Skeletal muscle cell (primary cell): ENCODE measurements at regions not wholly inside any gene's neighbourhood (a gene's known extent, or its start where the extent isn't known, plus 50 kb on each side); places are given as distances from the start of the nearest gene placed in this dataset.

Experiments used
- DNase-seq: peaks from one replicate; pipeline ENCODE4 v3.0.0-alpha.2; 2010; ENCODE audit warnings: low read depth
- H3K4me3 ChIP-seq: 2 replicates; pipeline ENCODE4 v1.5.1; 2011; ENCODE audit warnings: low read depth, mild to moderate bottlenecking, control low read depth, low read length, moderate library complexity

DNA sequence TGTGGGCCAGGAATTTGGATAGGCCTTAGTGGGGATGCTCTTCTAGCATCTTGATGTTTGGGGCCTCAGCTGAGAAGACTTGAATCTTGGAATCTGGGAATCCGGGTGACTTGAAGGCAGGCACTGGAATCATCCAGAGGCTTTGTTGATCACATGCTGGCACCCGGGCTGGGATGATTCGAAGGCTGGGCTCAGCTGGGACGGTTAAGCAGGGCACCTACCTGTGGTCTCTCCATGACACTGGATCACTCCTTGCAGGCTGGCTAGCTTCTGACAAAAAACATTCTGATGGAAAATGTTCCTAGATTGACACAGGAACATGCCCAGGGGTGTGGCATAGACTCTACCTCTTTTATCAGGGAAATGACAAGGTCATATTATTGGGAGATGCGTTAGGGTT, 149.1 kb downstream of the TENT4A start:
- no peak for DNase-seq
- H3K4me3 ChIP-seq: no peak overlapping the region

DNA sequence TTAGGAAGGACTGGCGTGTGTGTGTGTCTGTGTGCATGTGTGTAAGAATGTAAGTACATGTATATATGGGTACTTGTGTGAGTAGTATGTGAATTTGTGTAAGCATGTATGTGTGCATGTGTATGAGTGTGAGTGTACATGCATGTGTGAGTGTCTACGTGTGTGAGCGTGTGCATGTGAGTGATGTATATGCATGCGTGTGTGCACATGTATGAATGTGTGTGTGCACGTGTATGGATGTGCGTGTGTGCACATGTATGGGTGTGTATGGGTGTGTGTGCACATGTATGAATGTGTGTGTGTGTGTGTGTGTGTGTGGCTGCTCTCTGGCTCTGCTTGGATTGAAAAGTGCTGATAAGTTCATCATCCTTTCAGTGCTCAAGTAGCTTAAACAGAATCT, 154.5 kb downstream of the TENT4A start:
- no peak overlapping the region for H3K4me3 ChIP-seq
- DNase-seq: no peak

DNA sequence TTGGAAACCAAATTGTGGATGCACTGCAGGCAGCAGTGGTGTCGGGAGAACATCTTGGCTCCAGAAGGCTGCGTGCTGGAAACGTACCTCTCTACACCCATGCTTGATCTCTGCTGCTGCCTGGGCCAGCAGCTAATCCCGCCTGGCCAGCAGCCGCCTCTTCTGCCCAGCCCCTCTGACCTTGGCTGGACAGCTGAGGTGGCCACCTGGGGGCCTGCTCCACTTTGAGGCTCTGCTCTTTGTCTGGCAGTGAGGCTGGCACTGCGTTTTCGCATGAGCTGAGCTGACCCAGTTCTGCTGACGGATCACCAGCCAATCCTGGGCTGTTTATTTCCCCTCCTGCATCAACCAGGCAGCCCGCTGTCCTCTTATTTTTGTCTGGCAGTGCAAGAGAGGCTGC, 154.9 kb downstream of the TENT4A start:
- no peak overlapping the region for H3K4me3 ChIP-seq
- no peak for DNase-seq

DNA sequence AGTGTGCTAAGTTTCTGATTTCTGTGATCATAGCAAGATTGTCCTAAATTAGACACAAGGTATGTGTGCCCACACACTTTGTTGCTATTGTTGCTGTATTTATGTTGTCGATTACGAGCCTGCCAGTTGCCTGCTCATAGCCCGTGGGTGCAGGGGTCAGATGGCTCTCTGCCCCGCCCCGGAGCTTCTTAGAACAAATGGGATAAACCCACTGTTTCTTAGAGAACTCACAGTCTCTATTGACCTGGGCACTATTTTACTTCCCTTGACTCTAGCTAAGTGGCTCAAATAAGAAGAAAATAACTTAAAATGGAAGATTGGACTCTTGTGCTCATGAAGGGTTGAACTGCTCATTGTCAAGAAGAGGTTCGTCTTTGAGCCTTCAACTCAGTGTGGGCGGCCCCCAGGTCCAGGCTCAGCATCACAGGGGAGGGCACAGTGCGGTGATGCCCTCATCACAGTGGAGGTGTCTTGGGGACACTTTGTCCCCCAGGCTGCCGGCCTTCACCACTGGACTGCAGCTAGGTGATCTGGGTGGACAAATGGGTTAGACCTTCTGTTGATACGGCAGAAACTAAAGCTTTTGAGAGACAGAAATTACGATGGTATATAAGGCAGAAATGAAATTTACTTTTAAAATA, 155.5 kb downstream of the TENT4A start:
- no peak for DNase-seq
- H3K4me3 ChIP-seq: no peak overlapping the region

DNA sequence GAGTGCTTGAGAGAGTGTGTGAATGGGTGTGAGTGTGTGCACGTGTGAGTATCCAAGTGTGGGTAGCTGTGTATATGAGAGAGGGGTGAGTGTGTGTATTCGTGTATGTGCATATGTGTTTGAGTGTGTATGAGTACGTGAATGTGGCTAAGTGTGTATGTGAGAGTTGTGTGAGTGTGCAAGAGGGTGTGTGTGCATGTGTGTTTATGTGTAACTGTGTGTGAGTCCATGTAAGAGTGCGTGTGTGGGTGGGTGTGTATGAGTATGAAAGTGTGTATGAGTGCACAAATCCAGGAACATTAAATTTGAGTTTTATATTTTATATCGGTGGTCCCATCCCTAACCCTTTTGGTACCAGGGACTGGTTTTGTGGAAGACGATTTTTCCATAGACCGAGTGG, 156.4 kb downstream of the TENT4A start:
- no peak overlapping the region for H3K4me3 ChIP-seq
- DNase-seq: no peak

DNA sequence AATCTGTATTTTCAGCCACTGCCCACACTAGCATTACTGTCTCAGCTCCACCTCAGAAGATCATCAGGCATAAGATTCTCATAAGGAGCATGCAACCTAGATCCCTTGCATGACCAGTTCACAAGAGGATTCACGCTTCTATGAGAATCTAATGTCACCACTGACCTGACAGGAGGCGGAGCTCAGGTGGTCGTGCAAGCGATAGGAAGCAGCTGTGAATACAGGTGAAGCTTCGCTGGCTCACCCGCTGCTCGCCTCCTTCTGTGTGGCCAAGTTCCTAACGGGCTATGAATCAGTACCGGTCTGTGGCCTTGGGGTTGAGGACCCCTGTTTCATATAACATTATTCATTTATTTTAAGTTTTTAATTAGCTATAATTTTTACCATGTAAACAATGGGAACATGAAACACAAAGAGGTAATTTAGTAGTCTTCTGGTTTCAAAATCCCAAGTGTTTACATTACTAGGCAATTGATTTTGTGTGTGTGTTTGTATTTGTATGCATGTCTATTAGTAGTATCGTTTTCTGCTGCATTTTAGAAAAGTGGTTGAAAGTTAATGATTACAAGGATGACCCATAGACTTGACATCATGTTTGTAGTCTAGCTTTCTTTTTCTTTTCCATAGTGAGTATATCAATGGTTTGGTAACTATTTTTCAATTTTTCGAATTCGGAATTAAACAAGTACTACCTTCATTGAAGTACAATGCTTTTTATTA, 159.4 kb downstream of the TENT4A start:
- DNase-seq: no peak
- no peak overlapping the region for H3K4me3 ChIP-seq

DNA sequence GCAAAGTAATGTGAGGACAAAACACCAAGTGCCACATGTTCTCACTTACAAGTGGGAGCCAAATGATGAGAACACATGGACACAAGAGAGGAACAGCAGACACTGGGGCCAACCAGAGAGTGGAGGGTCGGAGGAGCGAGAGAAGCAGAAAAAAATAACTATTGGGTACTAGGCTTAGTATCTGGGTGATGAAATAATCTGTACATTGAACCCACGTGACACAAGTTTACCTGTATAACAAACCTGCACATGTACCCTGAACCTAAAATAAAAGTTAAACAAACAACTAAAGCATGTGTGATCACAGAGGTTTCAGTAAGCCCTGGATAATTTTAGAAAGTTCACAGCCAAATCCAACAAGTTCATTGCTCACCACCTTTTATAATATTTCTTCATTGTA, 160.1 kb downstream of the TENT4A start:
- no peak overlapping the region for H3K4me3 ChIP-seq
- DNase-seq: no peak

DNA sequence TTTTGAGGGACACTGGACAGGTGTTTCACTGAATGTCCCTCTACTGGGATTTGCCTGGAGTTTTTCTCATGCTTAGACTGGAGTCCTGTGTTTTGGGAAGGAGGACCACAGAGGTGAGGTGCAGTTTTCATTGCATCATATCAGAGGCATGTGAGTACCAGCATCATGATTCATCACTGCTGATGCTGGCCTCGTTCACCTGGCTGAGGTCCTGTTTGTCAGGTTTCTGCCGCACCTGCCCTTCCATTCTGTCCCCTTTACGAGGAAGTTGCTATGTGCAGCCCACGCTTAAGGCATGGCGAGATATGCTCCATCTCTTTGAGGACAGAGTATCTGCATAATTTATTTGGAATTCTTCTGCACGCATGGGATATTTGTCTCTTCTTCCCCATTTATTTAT, 162.1 kb downstream of the TENT4A start:
- no peak for DNase-seq
- no peak overlapping the region for H3K4me3 ChIP-seq

DNA sequence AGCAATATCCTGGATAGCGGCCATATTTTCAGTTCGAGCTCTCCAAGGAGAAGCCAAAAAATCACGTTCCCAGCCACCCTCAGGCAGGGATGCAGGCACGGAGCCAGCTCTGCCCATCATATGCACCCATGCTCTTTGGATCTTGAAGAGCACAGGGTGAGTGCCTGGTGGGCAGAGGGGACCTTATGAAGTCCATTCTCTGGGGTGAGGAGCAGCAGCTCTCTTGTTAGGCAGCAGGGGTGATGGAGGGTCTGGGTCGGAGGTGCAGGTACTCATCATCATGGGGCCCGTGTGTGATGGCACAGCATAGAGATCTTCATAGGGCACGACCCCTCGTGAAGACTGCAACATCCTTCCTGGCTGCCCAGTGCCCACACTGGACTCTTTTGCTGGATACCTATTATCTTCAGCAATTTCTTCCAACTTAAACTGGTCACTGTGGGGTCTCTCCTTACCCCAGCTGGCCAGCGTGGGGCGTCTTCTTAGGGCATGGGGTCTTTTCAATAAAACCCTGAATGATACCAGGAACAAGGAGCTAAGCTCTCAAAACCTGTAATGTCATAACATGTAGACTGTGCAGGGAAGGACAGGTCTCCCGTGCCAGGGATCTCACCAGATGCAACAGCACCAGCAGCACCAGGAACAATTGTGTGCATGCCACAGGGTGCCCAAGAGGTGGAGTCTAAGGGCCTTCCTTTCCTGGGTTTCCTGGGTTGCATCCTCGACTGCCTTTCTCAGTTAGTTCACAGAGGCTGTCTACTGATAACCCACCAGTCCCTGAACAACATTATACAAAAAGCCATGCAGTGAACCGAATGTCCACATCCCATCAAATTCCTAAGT, 165.0 kb downstream of the TENT4A start:
- DNase-seq: no peak

DNA sequence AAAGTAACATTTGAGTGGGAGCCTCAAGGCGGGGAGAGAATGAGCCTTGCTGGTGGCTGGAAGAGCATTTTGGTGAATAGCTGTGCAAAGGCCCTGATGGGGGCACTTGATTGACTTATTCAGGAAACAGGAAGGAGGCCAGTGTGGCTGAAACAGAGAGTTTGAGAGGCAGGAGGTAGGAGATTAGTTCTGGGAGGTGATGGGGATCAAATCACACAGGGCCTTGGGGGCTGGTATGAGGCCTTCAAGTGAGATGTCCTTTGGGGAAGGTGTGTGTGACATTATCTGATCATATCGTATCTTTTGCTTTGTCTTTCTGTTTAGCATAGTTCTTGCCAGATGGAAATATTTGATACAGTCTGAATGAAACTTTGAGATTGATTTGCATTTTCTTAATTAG, 172.3 kb downstream of the TENT4A start:
- DNase-seq: no peak
- no peak overlapping the region for H3K4me3 ChIP-seq

More for the DNA sequence above, 165.0 kb downstream of the TENT4A start:
- H3K4me3 ChIP-seq: no peak overlapping the region

DNA sequence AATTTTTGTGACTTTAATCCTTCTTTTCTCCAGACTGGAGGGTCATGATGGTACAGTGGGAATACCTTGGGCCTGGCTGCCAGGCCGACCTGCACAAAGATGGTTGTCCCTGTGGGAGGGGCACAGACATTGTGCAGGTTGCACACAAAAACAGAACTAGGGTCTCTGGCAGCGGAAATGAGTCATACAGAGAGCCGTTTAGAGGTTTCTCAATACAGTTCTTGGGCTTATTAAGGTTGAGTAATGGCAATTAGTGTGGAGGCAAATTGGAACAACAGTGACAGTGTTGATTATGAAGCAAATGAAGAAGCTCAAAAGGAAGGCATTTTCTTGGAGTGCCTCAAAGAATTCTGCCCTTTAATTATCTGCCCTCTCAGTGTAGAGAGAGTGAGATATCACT, 173.6 kb downstream of the TENT4A start:
- no peak for DNase-seq
- no peak overlapping the region for H3K4me3 ChIP-seq

DNA sequence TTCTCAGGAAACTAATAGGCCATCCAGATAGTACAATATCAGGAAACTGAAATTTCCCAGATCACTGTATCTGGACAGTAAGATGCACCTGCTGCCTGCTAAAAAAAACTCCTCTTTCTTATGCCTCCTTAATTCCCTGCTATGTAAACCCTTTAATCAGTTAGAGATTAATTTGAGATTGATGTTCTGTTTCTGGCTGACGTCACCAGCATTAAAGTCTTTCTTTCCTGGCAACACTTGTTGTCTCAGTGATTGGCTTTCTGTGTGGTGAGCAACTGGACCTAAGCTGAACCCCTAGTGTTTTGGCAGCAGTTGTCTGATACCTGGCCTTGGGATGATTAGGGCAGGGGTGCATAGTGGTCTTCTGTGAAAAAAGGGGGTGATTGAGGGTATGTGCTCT, 175.8 kb downstream of the TENT4A start:
- DNase-seq: no peak
- H3K4me3 ChIP-seq: no peak overlapping the region

DNA sequence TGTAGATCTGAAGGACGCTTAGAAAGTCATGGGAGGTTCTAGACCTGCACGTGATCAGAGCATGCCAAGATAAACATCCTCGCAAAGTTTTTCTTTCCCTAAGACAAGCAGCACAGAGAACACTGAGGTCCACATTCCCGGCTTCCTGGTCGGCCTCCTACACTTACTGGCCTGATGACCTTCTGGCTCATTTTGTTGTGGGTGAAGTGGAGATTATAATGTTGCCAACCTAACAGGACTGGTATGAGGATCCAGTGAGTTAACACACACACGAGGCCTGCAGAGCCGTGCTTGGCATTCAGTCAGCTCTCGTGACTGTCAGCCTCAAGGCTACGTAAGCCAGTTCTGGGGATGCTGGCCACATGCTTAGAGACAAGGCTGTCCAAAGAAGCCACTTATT, 186.0 kb downstream of the TENT4A start:
- no peak for DNase-seq
- no peak overlapping the region for H3K4me3 ChIP-seq

DNA sequence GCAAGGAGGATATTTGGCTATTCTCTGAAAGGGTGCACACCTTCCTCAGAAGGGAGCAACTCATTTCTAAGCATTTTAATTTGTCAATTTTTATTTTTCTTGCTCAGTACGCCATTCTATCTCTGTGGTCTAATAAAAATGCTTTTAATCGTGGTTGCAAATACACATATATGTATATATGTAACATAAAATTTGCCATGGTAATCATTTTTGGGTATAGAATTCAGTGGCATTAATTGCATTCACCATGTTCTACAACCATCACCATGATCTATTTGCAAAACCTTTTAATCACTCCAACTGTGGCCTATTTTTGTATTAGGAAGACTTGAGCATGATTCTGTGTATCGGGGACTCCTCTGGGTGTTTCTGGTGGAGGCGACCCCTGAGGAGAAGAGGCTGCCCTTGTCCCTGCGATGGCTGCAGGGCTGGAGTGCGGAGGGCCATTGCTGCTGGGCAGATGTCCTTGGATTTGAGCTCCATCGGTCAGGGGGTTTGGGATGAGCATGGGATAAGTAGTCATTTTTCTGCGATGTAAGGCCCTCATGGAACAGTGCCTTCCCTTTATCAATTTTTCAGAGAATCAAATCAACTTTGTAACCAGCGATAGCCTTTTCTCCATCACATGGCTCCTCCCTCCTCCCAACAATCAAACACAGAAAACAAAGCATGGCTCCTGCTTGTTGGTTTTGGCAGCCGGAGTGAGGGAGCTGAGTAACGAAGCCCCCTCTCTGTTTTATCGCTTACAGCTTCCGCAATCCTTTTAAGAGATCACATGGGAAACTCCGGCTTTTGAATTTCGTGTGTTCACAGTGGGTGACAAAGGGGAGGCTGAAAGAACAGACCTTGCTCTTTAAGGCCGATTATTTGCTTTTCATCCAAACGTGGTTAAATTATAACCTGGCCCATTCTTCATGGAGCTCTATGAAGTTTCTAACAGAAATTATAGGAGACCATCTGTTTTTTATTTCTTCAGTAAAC, 187.3 kb downstream of the TENT4A start:
- no peak overlapping the region for H3K4me3 ChIP-seq
- DNase-seq: no peak

DNA sequence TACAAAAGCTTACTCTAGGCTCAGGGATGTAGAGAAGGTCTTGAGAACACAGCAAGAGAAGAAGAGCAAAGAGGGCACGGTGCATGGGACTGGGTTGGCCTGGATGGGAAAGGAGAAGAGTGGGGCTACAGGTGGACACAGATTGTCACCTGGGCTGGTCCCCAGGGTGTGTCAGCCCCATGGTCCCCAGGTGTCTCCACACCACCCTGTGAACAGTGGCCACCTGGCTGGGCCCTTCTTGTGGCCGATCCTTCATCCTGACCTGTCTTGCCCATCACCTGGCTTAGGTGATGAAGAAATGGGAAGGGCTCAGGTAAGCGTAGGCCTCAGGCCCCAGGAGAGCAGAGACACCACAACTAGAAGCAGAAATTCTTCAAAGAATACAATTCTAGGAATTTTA, 188.9 kb downstream of the TENT4A start:
- no peak for DNase-seq
- H3K4me3 ChIP-seq: no peak overlapping the region

DNA sequence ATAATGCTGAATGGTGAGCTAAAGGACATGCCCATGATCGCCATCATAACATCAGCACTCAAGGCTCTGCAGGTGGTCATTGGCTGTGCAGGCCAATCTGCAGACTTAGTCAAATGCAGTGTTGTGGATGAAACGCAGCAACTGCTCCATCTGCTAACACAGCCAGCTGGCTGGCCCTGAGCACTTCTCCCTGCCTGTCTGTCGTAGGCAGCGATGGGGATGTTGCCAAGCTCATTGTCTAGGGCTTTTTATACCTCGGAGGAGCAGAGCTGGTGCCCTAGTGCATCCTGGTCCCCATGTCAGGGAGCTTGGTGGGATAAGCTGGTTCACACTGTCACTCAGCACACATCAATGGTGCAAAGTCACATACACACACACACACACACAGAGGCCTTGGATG, 189.4 kb downstream of the TENT4A start:
- no peak overlapping the region for H3K4me3 ChIP-seq
- DNase-seq: no peak

DNA sequence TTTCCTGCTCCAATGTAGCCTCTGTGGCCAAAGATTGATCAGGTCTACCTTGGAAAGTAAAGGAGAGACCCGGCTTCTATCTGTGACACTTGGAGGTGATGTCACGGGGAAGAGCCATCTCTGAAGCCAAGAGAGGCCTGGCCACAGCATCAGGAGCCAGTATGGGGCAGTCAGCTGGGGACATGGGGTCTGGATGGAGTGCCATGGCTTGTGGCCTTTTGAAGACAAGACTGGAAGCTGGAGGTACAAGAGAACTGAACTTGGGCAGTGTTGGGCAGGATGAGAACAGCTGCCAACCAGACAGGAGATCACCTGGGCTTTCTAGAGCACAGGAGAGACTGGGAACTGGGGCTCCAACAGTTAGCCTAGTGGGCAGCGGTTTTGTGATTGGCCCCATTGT, 190.7 kb downstream of the TENT4A start:
- H3K4me3 ChIP-seq: no peak overlapping the region
- DNase-seq: no peak

DNA sequence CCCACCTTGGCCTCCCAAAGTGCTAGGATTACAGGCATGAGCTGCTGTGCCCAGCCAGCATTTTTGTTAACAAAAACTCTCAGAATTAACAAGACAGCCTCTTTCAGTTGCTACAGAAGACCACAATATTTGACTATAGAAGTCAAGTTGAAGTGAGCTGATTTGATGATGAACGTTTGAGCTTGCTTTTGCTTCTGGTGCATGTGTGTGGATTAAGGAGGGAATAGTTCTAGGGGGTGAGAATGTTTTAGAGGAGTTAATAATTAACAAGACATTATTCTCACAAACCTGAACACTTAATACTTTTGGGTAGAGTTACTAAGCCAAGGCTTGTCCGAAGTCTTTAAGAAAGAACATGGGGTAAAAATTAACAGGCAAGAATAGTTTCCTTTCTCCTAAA, 191.6 kb downstream of the TENT4A start:
- no peak for DNase-seq
- no peak overlapping the region for H3K4me3 ChIP-seq

DNA sequence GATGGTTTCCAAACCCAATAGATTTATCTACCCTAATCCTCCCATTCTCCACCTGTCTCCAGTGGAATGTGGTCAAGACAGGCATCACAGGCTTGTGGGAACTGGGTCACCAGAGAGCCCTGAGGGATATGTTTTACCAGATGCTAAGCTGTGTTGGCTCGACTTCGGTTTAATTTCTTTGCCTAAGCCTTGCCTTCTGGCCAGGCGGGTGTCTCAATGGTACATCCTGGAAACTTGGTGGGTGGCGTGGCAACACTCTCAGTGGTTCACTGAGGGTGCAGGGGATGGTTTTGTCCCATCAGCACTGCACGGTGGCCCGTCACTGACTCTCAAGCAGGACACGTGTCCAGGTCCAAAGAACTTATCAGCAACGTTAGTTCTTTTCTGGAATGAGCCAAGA, 192.2 kb downstream of the TENT4A start:
- no peak for DNase-seq
- no peak overlapping the region for H3K4me3 ChIP-seq

DNA sequence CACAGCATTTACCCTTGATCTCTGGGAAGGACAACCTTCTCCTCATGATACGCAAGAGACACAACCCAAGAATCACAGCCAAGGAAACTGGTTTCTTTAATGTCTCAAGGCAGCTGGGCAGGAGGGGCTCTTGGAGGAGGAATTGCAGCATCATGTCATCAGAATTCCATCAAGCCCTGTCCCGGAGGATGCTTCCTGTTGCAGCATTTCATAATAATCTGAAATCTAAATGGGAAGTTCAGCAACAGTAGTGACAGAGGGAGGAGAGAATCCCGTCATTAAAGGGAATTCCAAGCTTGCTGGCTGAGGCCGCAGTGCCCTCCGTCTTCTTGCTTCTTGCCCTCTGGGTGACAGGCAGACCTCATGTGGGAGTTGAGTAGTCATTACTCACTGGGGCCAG, 192.7 kb downstream of the TENT4A start:
- no peak overlapping the region for H3K4me3 ChIP-seq
- no peak for DNase-seq
